ENCODE measurements at regions not wholly inside any gene's neighbourhood (a gene's known extent, or its start where the extent isn't known, plus 50 kb on each side); places are given as distances from the start of the nearest gene placed in this dataset.

DNA sequence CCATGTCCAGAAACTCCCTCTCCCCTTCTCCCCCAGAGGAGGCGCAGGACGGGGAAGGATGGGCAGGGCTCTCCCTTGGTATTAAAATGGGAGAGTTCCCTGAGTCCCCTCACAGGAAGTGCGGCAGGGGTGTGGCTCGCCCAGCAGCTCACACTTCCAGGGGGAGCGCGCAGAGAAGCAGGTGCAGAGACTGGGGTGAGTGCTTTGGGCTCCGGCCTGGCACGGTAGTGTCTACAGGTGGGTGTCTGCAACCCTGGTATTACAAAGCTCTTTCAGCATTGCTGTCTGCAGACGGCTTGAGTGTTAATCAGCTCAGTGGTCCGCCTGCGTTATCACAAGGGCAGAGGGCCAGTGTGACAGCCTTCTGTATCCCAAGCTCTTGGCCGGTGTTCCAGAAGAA is 114.9 kb upstream of the FBXL7 start:
- H3K79me2 ChIP-seq (ENCODE audit: control insufficient read depth in 1 of 2, insufficient read depth in 2 of 2, low read length in 2 of 2), result no peaks in the 10 kb centered on the region
- H4K20me1 ChIP-seq (replicated peaks in 1 of 2; ENCODE audit: control insufficient read depth in 1 of 2, insufficient read depth in 2 of 2, low read length in 2 of 2), result no peaks in the 10 kb centered on the region
- H4K5ac ChIP-seq (ENCODE audit: insufficient read length, low read depth, low read length), result no peak overlapping the region
- H2AK5ac ChIP-seq (ENCODE audit: low read depth, low read length), result no peak overlapping the region
- no peak overlapping the region for H2BK20ac ChIP-seq (ENCODE audit: low read length)
- H2BK12ac ChIP-seq (ENCODE audit: low read depth, low read length), result no peak overlapping the region
- no peak overlapping the region for H3K4me3 ChIP-seq (ENCODE audit: extremely low read depth in 1 of 4, insufficient read depth in 2 of 4, low read depth in 3 of 4, low read length in 4 of 4)
- no peak for FAIRE-seq
- H3K18ac ChIP-seq (ENCODE audit: extremely low read depth, low read length), result no peak overlapping the region
- no peak overlapping the region for H3K9ac ChIP-seq (replicated peaks in 1 of 4; ENCODE audit: extremely low read depth in 1 of 4, low read depth in 3 of 4, low read length in 3 of 4)
- no peak overlapping the region for H3K4ac ChIP-seq (replicated peaks; ENCODE audit: insufficient read length, low read depth, low read length)
- H3K23ac ChIP-seq (ENCODE audit: insufficient read length), result no peak overlapping the region
- no peak for DNase-seq (ENCODE audit: low read depth in 1 of 2, low spot score in 2 of 2)
- H4K91ac ChIP-seq (replicated peaks; ENCODE audit: insufficient read length, low read length), result no peak overlapping the region
- no peak overlapping the region for H2BK15ac ChIP-seq (ENCODE audit: low read length)
- no peaks in the 10 kb centered on the region for H3K9me3 ChIP-seq (ENCODE audit: insufficient read depth in 2 of 2, low read depth in 1 of 2, low read length in 1 of 2)
- ChIA-PET POLR2A (ENCODE audit: partially characterized antibody) (no interaction called here), CTCF (ENCODE audit: partially characterized antibody) (interaction anchor here (1.0 to 1.6 kb wide), 4 partner anchors 412 to 609 kb away, joined by 3 to 4 read pairs (median 4); no protein-coding TSS in a partner anchor)
- no peaks in the 10 kb centered on the region; a peak in 1 of 7 replicates for H3K4me1 ChIP-seq (replicated peaks in 1 of 4; ENCODE audit: control insufficient read depth in 3 of 4, insufficient read depth in 4 of 4, low read length in 3 of 4)
- no peaks in the 10 kb centered on the region for H3K23me2 ChIP-seq (ENCODE audit: low read depth, low read length)
- no peak overlapping the region; the same call in 1 of the 2 replicates for H2AFZ ChIP-seq (ENCODE audit: low read length)
- H3K56ac ChIP-seq (replicated peaks; ENCODE audit: insufficient read length, low read depth, low read length), result no peak overlapping the region
- no peaks in the 10 kb centered on the region for H3K36me3 ChIP-seq (ENCODE audit: control insufficient read depth in 2 of 4, insufficient read depth in 4 of 4, low read length in 3 of 4)
- no peak overlapping the region for H3K27ac ChIP-seq (ENCODE audit: low read depth, low read length)
- H2BK5ac ChIP-seq (ENCODE audit: low read depth, low read length), result no peak overlapping the region
- H2BK120ac ChIP-seq (replicated peaks; ENCODE audit: low read depth, low read length), result no peak overlapping the region
- no peaks in the 10 kb centered on the region for H3K27me3 ChIP-seq (replicated peaks in 1 of 4; ENCODE audit: control insufficient read depth in 3 of 4, extremely low read depth in 1 of 4, insufficient read depth in 3 of 4, low read length in 3 of 4)
- H3K4me2 ChIP-seq (ENCODE audit: insufficient read depth in 1 of 2, low read depth in 2 of 2, low read length in 2 of 2), result no peak overlapping the region; a peak in 1 of 4 replicates
- no peak overlapping the region for H3K14ac ChIP-seq (ENCODE audit: insufficient read length)
- H4K8ac ChIP-seq (ENCODE audit: extremely low read depth, insufficient read depth, low read length), result no peak overlapping the region
- WGBS, 2 experiments (ENCODE audit: extremely low coverage in 1 of 2, insufficient coverage in 1 of 2, insufficient read length in 1 of 2, insufficient replicate concordance in 2 of 2, low coverage in 1 of 2, low lambda C conversion rate in 2 of 2, missing lambda C conversion rate in 1 of 2), result 89% methylated on average over 12 of the region's 12 CpGs; no CpG with 5 or more reads in 1 of the 2 experiments
- H3K79me1 ChIP-seq (ENCODE audit: low read depth, low read length), result no peaks in the 10 kb centered on the region
- TF ChIP-seq GTF2F1 (IDR thresholded peaks at IDR 0.05; ENCODE audit: borderline replicate concordance, low read depth, low read length) (no peak), CTBP2 (IDR thresholded peaks at IDR 0.05; ENCODE audit: borderline replicate concordance, insufficient read depth, insufficient read length, low read length) (no peak)

Data from H1 (cell line).